ENCODE measurements at regions not wholly inside any gene's neighbourhood (a gene's known extent, or its start where the extent isn't known, plus 50 kb on each side); places are given as distances from the start of the nearest gene placed in this dataset.

DNA sequence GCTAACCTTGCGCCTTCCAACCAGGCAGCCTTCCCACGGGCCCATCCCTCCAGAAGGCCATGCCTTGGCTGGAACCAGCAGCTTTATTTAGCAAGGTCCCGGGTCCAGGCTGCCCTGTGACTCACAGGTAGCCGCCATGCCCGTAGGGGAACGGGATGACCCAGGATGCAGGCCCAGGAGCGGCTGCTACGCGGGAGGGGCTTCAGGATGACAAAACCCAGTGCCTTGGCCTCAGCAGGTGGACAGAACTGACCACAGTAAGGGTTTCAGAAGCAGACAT is 63.3 kb downstream of the RTP5 start:
- H2BK20ac ChIP-seq (ENCODE audit: low read depth, low read length, poor library complexity, severe bottlenecking), result no peak overlapping the region
- WGBS (ENCODE audit: extremely low coverage, insufficient read length, low lambda C conversion rate), result no CpG with 5 or more reads among the region's 9 CpGs
- H3K27ac ChIP-seq (ENCODE audit: insufficient read length, low read depth, low read length), result no peak overlapping the region
- Mint-ChIP-seq H3K9me3 (peaks cover 11% of the 10 kb centered on the region in 2 experiments), H3K36me3 (ENCODE audit: insufficient read depth in 1 of 3, low read depth in 3 of 3) (peaks cover 7 to 10% (median 7%) of the 10 kb centered on the region in 3 experiments; a peak in 4 of 7 replicates), H3K27me3 (ENCODE audit: low read depth) (no peaks in the 10 kb centered on the region; the same call in none of the 2 replicates), H3K27ac (no peak overlapping the region), H3K4me3 (no peak overlapping the region), H3K4me1 (0 out of 4 replicates have a peak, but pooled peaks cover 0 to 2% of the 10 kb centered on the region in 2 experiments)
- no peak overlapping the region for H2BK5ac ChIP-seq (ENCODE audit: insufficient read length, low read length)
- no peak overlapping the region for H3K4ac ChIP-seq (ENCODE audit: low read depth, low read length)
- H3K27me3 ChIP-seq (ENCODE audit: insufficient read depth, low read length), result no peaks in the 10 kb centered on the region
- no peak overlapping the region for H4K5ac ChIP-seq (ENCODE audit: insufficient read length, low read depth, low read length)
- no peaks in the 10 kb centered on the region for H3K23me2 ChIP-seq (ENCODE audit: insufficient read length, low read depth, low read length, poor library complexity, severe bottlenecking)
- H3K9ac ChIP-seq (ENCODE audit: extremely low read depth, insufficient read length, low read length), result no peak overlapping the region
- no peak overlapping the region for H3K56ac ChIP-seq (ENCODE audit: insufficient read length, low read depth, low read length)
- H2BK12ac ChIP-seq (ENCODE audit: insufficient read length, low read depth, low read length), result no peak overlapping the region
- H3K79me2 ChIP-seq (ENCODE audit: insufficient read depth, low read length), result no peaks in the 10 kb centered on the region
- H4K91ac ChIP-seq (ENCODE audit: insufficient read length, low read depth, low read length), result no peak overlapping the region
- no peak overlapping the region for H3K18ac ChIP-seq (ENCODE audit: insufficient read length, low read depth, low read length)
- TF ChIP-seq, protein P1, sequence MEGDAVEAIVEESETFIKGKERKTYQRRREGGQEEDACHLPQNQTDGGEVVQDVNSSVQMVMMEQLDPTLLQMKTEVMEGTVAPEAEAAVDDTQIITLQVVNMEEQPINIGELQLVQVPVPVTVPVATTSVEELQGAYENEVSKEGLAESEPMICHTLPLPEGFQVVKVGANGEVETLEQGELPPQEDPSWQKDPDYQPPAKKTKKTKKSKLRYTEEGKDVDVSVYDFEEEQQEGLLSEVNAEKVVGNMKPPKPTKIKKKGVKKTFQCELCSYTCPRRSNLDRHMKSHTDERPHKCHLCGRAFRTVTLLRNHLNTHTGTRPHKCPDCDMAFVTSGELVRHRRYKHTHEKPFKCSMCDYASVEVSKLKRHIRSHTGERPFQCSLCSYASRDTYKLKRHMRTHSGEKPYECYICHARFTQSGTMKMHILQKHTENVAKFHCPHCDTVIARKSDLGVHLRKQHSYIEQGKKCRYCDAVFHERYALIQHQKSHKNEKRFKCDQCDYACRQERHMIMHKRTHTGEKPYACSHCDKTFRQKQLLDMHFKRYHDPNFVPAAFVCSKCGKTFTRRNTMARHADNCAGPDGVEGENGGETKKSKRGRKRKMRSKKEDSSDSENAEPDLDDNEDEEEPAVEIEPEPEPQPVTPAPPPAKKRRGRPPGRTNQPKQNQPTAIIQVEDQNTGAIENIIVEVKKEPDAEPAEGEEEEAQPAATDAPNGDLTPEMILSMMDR (conservative IDR thresholded peaks at IDR 0.05), result no peak
- no peak overlapping the region for H3K23ac ChIP-seq (ENCODE audit: insufficient read length, low read depth, low read length)
- no peaks in the 10 kb centered on the region for H4K20me1 ChIP-seq (ENCODE audit: control insufficient read depth, insufficient read depth, insufficient read length)
- H2BK15ac ChIP-seq (ENCODE audit: low read depth, low read length), result no peak overlapping the region
- H3K4me1 ChIP-seq (ENCODE audit: insufficient read depth, low read length), result no peaks in the 10 kb centered on the region
- H2AK5ac ChIP-seq (ENCODE audit: insufficient read length, low read length), result no peak overlapping the region
- no peaks in the 10 kb centered on the region for H3K79me1 ChIP-seq (ENCODE audit: insufficient read depth, low read depth, low read length, poor library complexity, severe bottlenecking)
- H3K4me2 ChIP-seq (ENCODE audit: insufficient read depth, insufficient read length, low read length), result no peak overlapping the region
- H3K9me3 ChIP-seq (ENCODE audit: control insufficient read depth, low read depth, low read length), result peaks cover 3% of the 10 kb centered on the region
- no peak overlapping the region for H4K8ac ChIP-seq (replicated peaks; ENCODE audit: insufficient read length, low read depth, low read length)
- H3T11ph ChIP-seq (ENCODE audit: low read length), result no peak overlapping the region
- peak overlapping the region; percentile 34; the same call in 1 of the 2 replicates for H3K14ac ChIP-seq (ENCODE audit: insufficient read depth, low read length)
- DNase-seq, result no peak
- no peak overlapping the region for H2BK120ac ChIP-seq (ENCODE audit: low read depth, low read length, poor library complexity, severe bottlenecking)
- H2AFZ ChIP-seq (ENCODE audit: low read length), result no peak overlapping the region
